ENCODE measurements at regions not wholly inside any gene's neighbourhood (a gene's known extent, or its start where the extent isn't known, plus 50 kb on each side); places are given as distances from the start of the nearest gene placed in this dataset.
"Not testable (repeated sequence)": the region's sequence is repeated elsewhere in the genome, so short reads cannot be mapped to it uniquely, and the experiment has no call there.

DNA sequence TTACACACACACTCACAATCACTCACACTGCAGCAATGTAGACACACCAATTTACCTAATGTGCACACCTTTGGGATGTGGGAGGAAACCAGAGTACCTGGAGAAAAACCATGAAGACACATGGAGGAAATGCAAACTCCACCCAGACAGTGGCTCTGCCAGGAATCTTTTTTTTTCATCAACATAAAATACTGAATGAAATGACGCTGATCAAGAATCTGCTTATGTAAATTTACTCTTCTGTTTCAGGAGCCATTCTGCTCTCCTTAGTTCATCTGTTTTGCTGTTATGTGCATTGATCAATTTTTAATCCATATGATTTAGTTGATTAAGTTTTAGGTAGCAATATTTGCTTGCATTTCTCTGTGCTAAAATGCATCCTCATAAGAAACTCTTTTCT lies 414.2 kb upstream of the CCDC54 start:
- TF ChIP-seq, protein P1, sequence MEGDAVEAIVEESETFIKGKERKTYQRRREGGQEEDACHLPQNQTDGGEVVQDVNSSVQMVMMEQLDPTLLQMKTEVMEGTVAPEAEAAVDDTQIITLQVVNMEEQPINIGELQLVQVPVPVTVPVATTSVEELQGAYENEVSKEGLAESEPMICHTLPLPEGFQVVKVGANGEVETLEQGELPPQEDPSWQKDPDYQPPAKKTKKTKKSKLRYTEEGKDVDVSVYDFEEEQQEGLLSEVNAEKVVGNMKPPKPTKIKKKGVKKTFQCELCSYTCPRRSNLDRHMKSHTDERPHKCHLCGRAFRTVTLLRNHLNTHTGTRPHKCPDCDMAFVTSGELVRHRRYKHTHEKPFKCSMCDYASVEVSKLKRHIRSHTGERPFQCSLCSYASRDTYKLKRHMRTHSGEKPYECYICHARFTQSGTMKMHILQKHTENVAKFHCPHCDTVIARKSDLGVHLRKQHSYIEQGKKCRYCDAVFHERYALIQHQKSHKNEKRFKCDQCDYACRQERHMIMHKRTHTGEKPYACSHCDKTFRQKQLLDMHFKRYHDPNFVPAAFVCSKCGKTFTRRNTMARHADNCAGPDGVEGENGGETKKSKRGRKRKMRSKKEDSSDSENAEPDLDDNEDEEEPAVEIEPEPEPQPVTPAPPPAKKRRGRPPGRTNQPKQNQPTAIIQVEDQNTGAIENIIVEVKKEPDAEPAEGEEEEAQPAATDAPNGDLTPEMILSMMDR (IDR thresholded peaks at IDR 0.05; ENCODE audit: low read depth, low read length, missing control alignments) = no peak
- in situ Hi-C loops (cut with HindIII; ENCODE audit: low sequenced_read_pairs) = no loop called here
- no peak for DNase-seq (ENCODE audit: low read depth)
- H3K4me3 ChIP-seq (ENCODE audit: low read depth, low read length) = no peak overlapping the region

DNA sequence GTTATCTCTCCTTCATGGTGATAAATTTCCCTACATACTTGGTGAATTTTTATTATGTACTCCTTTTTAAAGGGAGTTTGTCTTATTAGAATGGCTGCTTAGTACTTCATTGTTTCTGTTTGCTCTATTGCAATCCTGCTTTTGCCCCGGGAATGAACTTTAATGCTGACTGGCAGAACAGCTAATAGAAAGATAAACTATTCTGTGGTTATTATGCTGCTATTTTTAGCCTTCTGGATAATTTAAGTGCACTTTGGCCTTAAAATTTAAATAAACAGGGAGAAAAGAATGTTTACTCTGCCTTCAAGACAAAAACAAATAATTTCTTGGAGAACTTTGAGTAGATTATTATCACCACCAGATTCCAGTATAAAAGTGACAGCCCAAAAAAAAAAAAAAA lies 413.8 kb upstream of the CCDC54 start:
- TF ChIP-seq, protein P1 (IDR thresholded peaks at IDR 0.05; ENCODE audit: low read depth, low read length, missing control alignments) = no peak
- no peak overlapping the region for H3K4me3 ChIP-seq (ENCODE audit: low read depth, low read length)
- DNase-seq (ENCODE audit: low read depth) = peak; percentile 22
- in situ Hi-C loops (cut with HindIII; ENCODE audit: low sequenced_read_pairs) = no loop called here

DNA sequence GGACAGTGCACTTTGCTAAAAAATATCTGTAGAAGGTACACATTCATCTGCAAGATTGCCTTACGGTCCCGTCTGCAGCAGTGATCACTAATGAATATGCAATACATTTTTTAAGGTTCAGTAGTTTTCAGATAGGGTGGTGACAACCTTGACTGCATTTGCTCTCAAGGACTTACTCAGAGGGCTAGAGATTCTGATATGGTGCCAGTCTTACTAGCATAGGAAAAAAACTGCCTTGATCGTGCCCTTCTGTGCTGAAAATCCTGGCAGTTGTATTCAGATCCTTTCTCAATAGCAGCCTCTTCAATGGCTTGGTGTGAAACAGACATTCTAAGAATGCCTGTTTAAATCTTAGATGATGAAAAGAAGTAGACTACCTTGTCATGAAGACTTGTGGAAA lies 411.9 kb upstream of the CCDC54 start:
- in situ Hi-C loops (cut with HindIII; ENCODE audit: low sequenced_read_pairs) = no loop called here
- no peak overlapping the region for H3K4me3 ChIP-seq (ENCODE audit: low read depth, low read length)
- DNase-seq (ENCODE audit: low read depth) = no peak
- TF ChIP-seq, protein P1 (IDR thresholded peaks at IDR 0.05; ENCODE audit: low read depth, low read length, missing control alignments) = no peak

DNA sequence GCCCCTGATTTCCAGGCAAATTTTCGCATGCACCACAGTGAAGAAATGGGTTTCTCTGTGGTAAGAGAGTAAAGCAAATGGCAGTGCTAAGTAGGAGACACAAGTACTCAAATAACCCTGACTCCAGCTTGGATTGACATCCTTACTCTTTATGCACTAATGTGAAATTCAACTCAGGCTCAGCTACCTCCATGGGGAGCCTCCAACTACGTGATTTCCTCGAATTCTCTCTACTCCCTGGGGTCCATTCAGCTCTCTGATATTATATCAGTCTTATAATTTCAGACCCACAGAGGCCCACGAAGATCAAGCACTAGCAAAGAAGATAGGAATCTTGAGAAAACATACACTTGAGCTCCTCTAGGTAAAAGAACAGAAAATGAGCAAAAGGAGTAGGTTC lies 407.6 kb upstream of the CCDC54 start:
- H3K4me3 ChIP-seq (ENCODE audit: low read depth, low read length) = no peak overlapping the region
- TF ChIP-seq, protein P1 (IDR thresholded peaks at IDR 0.05; ENCODE audit: low read depth, low read length, missing control alignments) = no peak
- in situ Hi-C loops (cut with HindIII; ENCODE audit: low sequenced_read_pairs) = no loop called here
- DNase-seq (ENCODE audit: low read depth) = no peak

DNA sequence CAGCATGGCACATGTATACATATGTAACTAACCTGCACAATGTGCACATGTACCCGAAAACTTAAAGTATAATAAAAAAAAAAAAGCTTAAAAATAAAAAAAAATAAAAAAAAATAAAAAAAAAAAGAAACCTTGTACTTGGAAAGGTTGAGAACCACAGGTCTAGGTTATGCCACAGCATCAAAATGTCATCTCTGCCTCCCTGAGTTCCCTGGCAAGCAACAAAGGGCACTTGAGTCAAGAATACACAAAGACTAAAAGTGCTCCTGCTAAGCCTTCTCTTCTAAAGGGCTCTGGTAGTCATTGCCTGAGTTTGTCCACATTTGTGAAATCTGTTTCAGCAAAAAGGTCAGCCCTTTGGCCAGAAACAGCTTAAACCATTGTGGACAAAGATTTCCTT lies 395.8 kb upstream of the CCDC54 start:
- no peak for DNase-seq (ENCODE audit: low read depth)
- TF ChIP-seq, protein P1 (IDR thresholded peaks at IDR 0.05; ENCODE audit: low read depth, low read length, missing control alignments) = no peak
- in situ Hi-C loops (cut with HindIII; ENCODE audit: low sequenced_read_pairs) = no loop called here
- no peak overlapping the region for H3K4me3 ChIP-seq (ENCODE audit: low read depth, low read length)

DNA sequence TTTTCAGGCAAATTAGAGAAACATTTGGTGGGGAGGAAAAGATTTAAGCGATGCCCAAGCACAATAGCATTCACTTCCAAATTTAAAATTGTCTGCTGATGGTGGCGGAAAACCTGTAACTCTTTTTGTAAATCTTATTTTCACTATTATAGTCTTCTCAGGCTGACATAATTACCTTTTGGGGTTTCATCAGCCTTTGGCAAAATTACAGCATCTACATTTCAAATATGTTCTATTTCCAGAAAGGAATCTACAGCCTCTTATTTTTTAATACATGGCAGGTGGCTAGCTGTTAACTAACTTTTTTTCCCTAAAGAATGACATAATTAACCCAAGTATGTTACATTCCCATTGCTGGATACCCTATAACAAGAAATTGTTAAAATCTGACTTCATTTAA lies 391.5 kb upstream of the CCDC54 start:
- TF ChIP-seq, protein P1 (IDR thresholded peaks at IDR 0.05; ENCODE audit: low read depth, low read length, missing control alignments) = no peak
- DNase-seq (ENCODE audit: low read depth) = no peak
- in situ Hi-C loops (cut with HindIII; ENCODE audit: low sequenced_read_pairs) = no loop called here
- H3K4me3 ChIP-seq (ENCODE audit: low read depth, low read length) = no peak overlapping the region

DNA sequence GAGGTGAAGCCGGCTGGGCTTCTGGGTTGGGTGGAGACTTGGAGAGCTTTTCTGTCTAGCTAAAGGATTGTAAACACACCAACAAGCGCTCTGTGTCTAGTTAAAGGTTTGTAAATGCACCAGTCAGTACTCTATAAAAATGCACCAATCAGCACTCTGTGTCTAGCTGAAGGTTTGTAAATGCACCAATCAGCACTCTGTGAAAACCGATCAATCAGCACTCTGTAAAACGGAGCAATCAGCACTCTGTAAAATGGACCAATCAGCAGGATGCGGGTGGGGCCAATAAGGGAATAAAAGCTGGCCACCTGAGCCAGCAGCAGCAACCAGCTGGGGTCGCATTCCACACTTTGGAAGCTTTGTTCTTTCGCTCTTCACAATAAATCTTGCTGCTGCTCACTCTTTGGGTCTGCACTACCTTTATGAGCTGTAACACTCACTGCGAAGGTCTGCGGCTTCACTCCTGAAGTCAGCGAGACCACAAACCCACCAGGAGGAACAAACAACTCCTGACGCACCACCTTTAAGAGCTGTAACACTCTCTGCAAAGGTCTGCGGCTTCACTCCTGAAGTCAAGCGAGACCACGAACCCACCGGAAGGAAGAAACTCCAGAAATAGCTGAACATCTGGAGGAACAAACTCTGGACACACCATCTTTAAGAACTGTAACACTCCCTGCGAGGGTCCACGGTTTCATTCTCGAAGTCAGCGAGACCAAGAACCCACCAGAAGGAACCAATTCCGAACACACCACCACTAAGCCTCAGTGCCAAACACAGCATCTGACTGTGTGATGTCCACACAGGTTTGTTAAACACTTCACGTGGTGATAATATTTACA lies 378.2 kb upstream of the CCDC54 start:
- in situ Hi-C loops (cut with HindIII; ENCODE audit: low sequenced_read_pairs); DNase-seq (ENCODE audit: low read depth); H3K4me3 ChIP-seq (ENCODE audit: low read depth, low read length): not testable (repeated sequence)

All from astrocyte of the cerebellum (primary cell).